IPS-NIHi7 (cell line): ENCODE measurements at regions not wholly inside any gene's neighbourhood (a gene's known extent, or its start where the extent isn't known, plus 50 kb on each side); places are given as distances from the start of the nearest gene placed in this dataset.
A peak's percentile ranks its signal among the peaks of the same experiment; 100 is the strongest.
"Not testable (repeated sequence)": the region's sequence is repeated elsewhere in the genome, so short reads cannot be mapped to it uniquely, and the experiment has no call there.

Source experiments
- DNase-seq: peaks from one replicate; pipeline ENCODE4 v3.0.0; 2012; ENCODE audit warnings: mixed read lengths; ENCODE audit errors: extremely low spot score

DNA sequence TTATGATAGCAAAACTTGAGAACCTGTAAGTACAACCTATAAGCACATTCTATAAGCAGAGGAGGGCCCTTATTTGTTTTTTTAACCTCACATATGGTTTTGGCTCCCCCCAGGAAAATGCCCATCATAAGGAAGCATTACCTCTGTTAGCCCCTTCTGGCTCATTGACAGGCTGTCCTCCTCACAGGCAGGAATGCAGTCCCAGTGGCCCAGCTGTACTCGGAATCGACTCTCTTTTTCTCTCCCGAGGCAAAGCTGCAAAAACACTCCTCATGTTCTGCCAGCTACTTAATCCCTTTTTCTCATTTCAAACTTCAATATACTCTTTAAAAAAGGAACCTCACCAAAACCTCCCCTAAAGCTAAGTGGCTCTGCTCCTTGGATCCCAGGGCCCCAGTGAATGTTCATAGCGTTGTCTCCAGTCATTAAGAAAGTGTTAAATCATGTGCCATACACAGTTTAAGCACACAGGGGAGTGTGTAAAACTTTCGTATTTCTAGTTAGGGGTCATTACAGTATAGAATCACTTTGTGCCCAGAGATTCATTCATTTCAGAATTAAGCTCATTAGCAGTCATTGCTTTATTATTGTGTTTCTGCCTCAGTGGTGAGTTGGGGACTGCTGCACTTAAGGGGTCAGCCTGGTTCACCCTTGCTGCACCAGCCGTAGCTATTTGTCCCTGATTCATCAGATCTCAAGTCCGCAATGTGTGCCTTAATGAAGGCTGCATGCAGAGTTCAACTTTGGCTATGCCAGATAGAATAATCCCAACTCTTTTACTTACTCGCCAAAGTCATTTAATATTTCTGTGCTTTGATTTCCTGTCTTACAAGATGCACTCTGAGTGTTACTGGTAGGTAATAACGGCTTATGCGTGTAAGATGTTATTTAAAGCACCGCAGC is 57.6 kb downstream of the JRKL start:
- no peak for DNase-seq

GRCh38 chr11:96448225-96448624 is 58.4 kb downstream of the JRKL start:
- no peak for DNase-seq

DNA sequence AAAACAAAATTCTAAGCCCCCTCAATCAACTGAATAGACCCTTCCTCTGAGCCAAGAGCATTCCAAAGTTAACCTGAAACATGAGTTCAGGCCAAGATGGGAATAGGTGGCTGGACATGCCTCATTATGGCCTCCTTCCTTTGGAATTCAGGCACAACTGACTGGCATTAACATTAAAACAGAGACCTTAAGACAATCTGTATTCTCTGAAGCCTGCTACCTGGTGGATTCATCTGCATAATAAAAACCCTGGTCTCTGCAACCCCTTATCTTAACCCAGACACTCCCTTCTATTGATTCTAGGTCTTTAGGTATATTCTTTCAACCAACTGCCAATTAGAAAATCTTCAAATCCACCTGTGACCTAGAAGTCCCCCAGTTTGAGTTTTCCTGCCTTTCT is 66.3 kb downstream of the JRKL start:
- DNase-seq: no peak

DNA sequence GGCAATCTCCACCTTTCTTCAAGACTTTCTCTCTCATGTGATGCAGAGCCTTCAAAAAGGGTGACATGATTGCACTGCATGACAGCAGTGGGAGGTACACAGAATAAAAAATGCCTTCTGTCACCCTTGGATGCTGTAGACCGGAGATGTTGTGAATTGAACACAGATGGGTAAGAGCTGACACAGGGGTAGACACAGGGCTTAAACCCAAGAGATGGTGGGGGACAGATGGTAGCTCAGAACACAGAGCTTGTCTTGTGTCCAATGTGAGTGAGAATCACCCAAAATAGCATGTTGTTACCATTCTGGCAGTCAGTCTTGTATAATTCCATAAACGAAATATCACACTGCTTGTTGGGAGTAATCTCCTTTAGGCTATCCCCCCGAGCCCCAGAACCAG is 69.9 kb downstream of the JRKL start:
- no peak for DNase-seq

GRCh38 chr11:96461871-96462270 is 72.1 kb downstream of the JRKL start:
- DNase-seq: no peak

DNA sequence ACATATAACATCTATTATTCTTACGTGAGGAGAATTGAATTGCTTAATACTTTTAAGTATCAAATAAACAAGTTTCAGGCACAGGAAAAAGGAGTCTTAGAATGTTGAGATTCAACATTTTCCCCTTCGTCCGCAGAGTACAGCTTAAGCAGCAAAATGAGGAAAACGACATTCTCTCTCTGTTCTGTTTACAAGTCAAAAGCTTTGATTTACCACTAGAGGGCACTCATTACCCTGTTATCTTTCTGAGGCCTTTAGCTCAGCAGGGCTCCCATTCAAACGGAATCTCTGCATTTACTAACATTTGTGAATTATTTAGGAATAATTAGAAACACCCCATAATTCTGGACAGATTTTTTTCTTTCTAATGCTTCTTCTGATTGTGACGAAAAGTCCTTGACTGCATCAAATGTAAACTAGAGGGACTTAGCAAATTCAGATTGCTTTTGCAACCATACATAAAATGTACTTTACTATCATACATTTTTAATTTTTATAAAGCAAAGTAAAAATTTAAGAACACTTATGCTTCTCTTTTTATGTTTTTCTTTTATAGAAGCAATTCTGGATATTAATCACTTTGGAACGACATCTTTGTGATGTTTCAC is 75.0 kb downstream of the JRKL start:
- peak; percentile 79 for DNase-seq

DNA sequence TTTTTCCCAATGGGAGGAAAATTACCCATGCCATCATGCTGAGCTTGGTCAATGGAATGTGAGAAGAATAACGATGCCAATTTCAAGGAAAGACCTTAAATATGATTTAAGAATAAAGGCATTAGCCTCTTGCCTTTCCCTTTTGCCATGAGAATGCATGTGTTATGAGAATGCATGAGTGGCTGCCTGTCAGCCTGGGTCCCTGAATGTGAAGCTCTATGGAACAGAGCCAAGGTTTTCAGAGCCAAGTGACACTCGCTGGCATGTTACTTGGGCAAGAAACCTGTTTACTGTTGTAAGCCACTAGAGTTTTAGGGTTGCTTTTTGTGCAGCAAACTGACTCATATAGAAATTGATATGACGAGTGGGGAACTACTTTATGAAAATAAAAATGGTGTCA is 75.7 kb downstream of the JRKL start:
- DNase-seq: no peak

DNA sequence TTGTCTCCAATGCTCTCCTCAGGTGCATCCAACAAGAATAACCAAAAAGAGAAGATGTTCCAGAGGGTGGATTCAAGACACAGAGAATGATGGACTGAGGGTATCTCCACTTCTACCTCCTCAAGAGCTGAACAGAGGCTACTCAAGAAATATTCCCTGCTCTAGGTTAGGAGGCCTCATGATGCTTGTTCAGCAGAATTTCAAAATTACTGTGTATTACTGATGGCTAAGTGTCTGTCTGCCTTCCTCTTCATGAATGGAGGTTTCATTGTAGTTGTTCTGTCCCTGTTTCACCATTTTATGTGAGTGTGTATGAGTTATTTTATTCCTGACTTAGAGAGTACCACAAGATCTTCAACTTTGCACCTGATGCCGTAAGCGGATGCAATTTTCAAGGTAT is 76.8 kb downstream of the JRKL start:
- no peak for DNase-seq

DNA sequence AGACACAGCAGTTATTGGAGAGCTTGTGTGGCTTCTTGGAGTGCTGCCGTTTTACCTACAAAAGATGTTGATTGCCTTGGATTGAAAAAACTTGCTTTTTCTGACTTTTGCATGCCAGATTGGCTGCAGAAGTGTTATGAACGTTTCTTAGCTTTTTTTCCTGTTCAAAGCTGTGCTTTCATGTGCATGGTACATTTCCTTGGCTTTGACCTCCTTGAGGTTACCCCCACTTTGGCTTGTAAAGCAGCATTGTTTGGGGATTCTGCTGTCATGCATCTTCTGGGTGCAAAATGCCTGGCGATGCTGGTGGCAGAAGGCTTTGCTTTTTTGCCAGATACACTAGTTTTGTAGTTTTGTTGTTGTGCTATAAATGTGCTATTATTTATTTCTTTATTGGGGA is 80.0 kb downstream of the JRKL start:
- DNase-seq: no peak

DNA sequence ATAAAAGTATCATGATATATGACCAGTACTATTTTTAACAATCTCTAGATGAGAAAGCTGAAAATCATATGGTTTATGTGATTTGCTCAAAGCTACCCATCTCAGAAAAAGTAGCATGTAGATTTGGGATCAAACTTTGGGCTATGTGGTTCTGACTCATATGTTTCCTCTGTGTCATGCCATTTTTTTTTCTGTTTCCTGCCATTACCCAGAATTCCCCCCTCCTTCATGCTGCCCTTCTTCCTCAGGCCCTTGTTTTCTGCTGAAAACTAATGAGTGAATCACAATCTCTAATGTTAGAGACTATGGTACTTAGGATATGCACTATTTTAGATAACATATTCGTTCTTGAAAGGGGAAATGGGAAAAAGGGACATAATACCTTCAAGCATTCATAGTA is 80.7 kb downstream of the JRKL start:
- DNase-seq: no peak

DNA sequence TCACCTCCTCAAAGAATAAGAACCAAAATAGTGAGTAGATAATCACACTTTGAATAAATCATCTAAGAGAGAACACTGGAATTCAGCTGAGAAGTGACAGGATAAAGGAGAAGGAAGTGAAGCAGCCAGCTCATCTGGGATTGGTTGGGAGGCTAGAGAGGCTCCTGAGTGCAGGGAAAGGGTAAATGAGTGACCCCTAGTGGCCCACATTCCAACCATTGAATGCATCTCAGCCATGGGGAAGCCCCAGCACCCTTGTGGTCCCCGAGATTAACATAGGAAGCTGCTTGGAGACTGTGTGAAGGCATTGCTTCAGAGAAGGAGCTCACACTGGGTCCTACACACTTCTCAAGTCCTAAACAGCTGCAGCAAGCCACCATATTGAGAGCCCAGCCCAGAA is 82.3 kb downstream of the JRKL start:
- peak; percentile 19 for DNase-seq

DNA sequence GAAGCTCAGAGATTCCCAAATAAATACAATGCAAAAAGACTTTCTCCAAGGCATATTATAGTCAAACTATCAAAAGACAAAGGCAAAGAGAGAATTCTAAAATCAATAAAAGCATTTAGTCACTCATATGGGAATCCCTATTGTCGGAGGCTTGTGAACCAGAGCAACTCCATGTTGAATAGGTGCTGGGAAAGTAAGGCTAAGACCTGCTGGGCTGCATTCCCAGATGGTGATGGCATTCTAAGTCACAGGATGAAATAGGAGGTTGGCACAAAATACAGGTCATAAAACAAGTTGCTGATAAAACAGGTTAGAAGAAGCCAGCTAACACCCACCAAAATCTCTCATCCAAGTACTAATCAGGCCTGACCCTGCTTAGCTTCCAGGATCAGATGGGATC is 84.5 kb downstream of the JRKL start:
- no peak for DNase-seq

GRCh38 chr11:96481204-96481603 is 91.4 kb downstream of the JRKL start:
- DNase-seq: no peak

DNA sequence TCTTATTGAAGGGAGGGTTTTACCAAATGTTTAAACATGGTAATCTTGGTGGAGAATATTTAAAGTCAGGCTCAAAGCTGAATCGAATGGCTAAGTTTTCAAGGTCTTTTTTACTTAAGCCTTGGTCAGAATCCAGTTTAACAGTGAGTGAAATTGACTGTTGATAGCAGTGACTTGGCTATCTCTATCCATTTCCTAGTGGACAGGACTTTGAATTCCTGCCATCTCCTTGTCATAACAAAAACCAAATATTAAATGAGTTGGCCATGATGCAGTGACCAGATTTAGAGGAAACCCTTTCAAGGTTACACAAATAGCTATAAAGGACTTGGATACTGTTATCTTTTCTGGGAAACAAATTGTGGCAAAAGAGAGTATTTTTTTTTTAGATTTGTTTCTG is 92.0 kb downstream of the JRKL start:
- no peak for DNase-seq

DNA sequence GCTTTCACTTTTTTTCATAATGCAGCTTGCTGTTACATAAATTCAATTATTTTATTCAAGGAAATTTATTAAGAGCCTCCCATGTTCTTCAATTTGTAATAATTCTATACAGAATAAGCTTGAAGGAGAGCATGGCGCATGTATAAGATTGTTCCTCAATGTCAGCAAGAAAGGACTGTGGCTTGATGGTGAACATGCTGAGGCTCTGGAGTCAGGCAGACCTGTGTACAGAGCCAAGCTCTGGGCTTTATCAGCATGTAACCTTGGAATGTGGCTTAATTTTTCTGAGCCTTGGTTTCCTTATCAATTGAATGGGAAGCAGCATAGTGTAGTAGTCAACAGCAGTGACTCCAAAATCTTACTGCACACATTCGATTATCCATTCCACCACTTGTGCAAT is 92.4 kb downstream of the JRKL start:
- no peak for DNase-seq

DNA sequence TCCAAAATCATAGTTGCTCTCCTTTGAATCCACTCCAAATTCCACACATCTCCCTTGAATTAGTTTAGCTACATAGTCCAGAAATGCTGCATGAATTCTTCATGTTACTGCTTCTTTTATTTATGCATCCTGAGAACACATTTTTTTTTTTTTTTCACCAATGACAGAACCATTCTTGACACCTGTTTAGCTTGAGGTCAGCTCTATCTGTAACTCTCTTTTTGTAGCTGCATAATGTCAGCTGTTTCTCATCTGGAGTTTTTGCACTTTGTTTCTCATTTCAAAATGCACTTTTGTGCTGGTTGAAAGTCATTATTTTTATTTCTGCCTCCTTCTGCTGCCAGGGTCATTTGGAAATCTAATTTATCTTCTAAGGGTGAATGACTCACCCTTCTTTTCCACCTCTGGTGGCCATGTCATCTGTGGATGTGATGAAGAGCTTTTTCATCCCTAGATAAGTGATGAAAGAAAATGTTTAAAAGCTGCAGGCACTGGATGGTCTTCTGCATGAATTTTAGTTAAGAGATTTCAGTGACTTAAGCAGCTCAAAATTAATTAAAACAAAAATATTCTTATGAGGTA is 93.7 kb downstream of the JRKL start:
- DNase-seq: no peak

DNA sequence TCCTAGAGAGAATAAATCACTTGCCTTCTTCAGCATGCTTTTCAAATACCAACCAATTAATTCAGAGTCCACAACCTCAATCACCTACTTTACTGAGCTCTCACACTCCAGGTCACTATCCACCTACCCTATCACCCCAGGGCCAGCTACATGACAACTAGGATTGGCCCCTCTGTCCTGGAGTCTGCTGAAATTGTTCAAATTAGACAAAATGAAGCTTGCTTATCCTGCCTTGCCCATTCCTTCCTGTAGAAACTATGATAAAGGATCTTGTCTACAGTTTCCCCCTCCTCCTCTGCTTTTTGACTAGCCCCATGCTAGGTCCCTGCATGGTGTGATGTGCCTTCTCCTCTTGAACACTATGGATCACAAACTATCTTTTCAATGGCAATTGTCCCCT is 94.5 kb downstream of the JRKL start:
- DNase-seq: no peak

DNA sequence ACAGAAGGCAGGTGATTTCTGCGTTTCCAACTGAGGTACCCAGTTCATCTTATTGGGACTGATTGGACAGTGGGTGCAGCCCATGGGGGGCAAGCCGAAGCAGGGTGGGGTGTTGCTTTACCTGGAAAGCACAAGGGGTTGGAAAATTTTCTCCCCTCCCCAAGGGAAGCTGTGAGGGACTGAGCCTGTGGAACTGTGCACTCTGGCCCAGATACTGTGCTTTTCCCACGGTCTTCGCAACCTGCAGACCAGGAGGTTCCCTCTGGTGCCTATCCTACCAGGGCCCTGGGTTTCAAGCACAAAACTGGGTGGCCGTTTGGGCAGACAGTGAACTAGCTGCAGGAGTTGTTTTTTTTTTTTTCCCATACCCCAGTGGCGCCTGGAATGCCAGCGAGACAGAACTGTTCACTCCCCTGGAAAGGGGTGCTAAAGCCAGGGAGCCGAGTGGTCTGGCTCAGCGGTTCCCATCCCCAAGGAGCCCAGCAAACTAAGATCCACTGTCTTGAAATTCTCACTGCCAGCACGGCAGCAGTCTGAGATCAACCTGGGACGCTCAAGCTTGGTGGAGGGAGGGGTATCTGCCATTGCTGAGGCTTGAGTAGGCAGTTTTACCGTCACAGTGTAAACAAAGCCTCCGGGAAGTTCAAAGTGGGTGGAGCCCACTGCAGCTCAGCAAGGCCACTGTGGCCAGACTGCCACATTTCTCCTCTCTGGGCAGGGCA is 97.2 kb downstream of the JRKL start:
- no peak for DNase-seq

- DNase-seq: not testable (repeated sequence)
Measured at GRCh38 chr11:96488911-96489310, 99.1 kb downstream of the JRKL start.

- DNase-seq: no peak
Measured at GRCh38 chr11:96500440-96500839, 110.6 kb downstream of the JRKL start.

DNA sequence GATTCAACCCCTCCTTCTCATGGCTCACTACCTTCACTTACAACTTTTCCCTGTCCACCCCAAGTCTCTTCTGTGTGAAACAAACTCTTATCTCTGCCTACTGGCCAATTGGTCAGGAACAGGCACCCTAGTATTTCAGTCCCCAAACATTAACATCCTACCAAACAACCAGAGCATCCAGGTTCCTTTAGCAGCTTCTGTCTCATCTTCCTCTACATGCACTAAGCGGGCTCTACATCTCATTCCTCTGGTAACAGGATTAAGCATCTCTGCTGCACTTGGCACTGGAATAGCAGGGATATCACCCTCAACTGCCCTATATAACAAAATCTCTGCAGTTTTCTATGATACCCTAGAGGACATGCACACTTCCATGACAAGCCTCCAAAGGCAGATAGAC is 116.2 kb downstream of the JRKL start:
- DNase-seq: no peak

GRCh38 chr11:96506953-96507354 is 117.1 kb downstream of the JRKL start:
- DNase-seq: no peak
